PFSK-1 (cell line): ENCODE measurements at regions not wholly inside any gene's neighbourhood (a gene's known extent, or its start where the extent isn't known, plus 50 kb on each side); places are given as distances from the start of the nearest gene placed in this dataset.

ENCODE experiments used
- FOXP2 ChIP-seq: optimal IDR thresholded peaks from 2 replicates; pipeline ENCODE3; 2011; ENCODE audit warnings: borderline replicate concordance, control low read depth, inconsistent platforms; ENCODE audit not compliant: insufficient read depth; ENCODE audit errors: extremely low read length, extremely low read depth
- POLR2AphosphoS5 ChIP-seq: IDR thresholded peaks from 2 replicates; pipeline ENCODE4 v1.6.1; 2012; ENCODE audit warnings: low read depth, mild to moderate bottlenecking, control low read depth, low read length, moderate library complexity
- REST ChIP-seq, 2 experiments: IDR thresholded peaks; 2 replicates each; pipeline versions ENCODE4 v1.6.1 to v1.8.0; 2011 to 2012; ENCODE audit warnings: low read depth in 2 of 2, low read length in 2 of 2, control low read depth in 1 of 2, inconsistent platforms in 1 of 2, mild to moderate bottlenecking in 1 of 2, moderate library complexity in 1 of 2; ENCODE audit not compliant: insufficient read depth in 1 of 2
- SIN3A ChIP-seq: IDR thresholded peaks from 2 replicates; pipeline ENCODE4 v1.6.1; 2012; ENCODE audit warnings: mild to moderate bottlenecking, low read length, moderate library complexity, borderline replicate concordance; ENCODE audit not compliant: insufficient read depth
- TAF1 ChIP-seq: IDR thresholded peaks from 2 replicates; pipeline ENCODE4 v1.6.1; 2012; ENCODE audit warnings: low read length, control low read depth, borderline replicate concordance; ENCODE audit not compliant: insufficient read depth

GRCh38 chr2:35864141-35864540 lies 491.4 kb upstream of the CRIM1 start:
- TF ChIP-seq TAF1 (no peak), SIN3A (no peak), REST (IDR thresholded peaks at IDR 0.05; ENCODE audit: insufficient read depth in 1 of 2, low read depth in 2 of 2, low read length in 2 of 2) (no peak), FOXP2 (no peak), POLR2AphosphoS5 (no peak)

GRCh38 chr2:35858216-35858615 lies 497.4 kb upstream of the CRIM1 start:
- no peak for TF ChIP-seq POLR2AphosphoS5
- no peak for TF ChIP-seq TAF1
- no peak for TF ChIP-seq FOXP2
- no peak for TF ChIP-seq SIN3A
- TF ChIP-seq REST (IDR thresholded peaks at IDR 0.05; ENCODE audit: insufficient read depth in 1 of 2, low read depth in 2 of 2, low read length in 2 of 2) = no peak

- TF ChIP-seq POLR2AphosphoS5 (no peak), REST (IDR thresholded peaks at IDR 0.05; ENCODE audit: insufficient read depth in 1 of 2, low read depth in 2 of 2, low read length in 2 of 2) (no peak), SIN3A (no peak)
Observed at GRCh38 chr2:35857498-35857897, 498.1 kb upstream of the CRIM1 start.

GRCh38 chr2:35831385-35831784 lies 524.2 kb upstream of the CRIM1 start:
- TF ChIP-seq TAF1 = no peak
- no peak for TF ChIP-seq FOXP2
- TF ChIP-seq POLR2AphosphoS5 = no peak
- no peak for TF ChIP-seq SIN3A
- TF ChIP-seq REST (IDR thresholded peaks at IDR 0.05; ENCODE audit: insufficient read depth in 1 of 2, low read depth in 2 of 2, low read length in 2 of 2) = no peak

- no peak for TF ChIP-seq FOXP2
Observed at GRCh38 chr2:35830833-35831232, 524.7 kb upstream of the CRIM1 start.

- TF ChIP-seq FOXP2 = no peak
Observed at GRCh38 chr2:35827086-35827485, 528.5 kb upstream of the CRIM1 start.
